PFSK-1 (cell line): ENCODE measurements at regions not wholly inside any gene's neighbourhood (a gene's known extent, or its start where the extent isn't known, plus 50 kb on each side); places are given as distances from the start of the nearest gene placed in this dataset.

ENCODE experiments used
- POLR2AphosphoS5 ChIP-seq: IDR thresholded peaks from 2 replicates; pipeline ENCODE4 v1.6.1; 2012; ENCODE audit warnings: low read depth, mild to moderate bottlenecking, control low read depth, low read length, moderate library complexity
- TAF1 ChIP-seq: IDR thresholded peaks from 2 replicates; pipeline ENCODE4 v1.6.1; 2012; ENCODE audit warnings: low read length, control low read depth, borderline replicate concordance; ENCODE audit not compliant: insufficient read depth
- TF ChIP-seq, protein P1 (sequence below), 2 experiments: IDR thresholded peaks; 2 replicates each; pipeline versions ENCODE4 v1.6.1 to v1.8.0; 2011 to 2012; ENCODE audit warnings: low read depth in 2 of 2, low read length in 2 of 2, control low read depth in 1 of 2, inconsistent platforms in 1 of 2, mild to moderate bottlenecking in 1 of 2, moderate library complexity in 1 of 2; ENCODE audit not compliant: insufficient read depth in 1 of 2

- TF ChIP-seq POLR2AphosphoS5 (no peak), TAF1 (no peak)
- TF ChIP-seq, protein P1, sequence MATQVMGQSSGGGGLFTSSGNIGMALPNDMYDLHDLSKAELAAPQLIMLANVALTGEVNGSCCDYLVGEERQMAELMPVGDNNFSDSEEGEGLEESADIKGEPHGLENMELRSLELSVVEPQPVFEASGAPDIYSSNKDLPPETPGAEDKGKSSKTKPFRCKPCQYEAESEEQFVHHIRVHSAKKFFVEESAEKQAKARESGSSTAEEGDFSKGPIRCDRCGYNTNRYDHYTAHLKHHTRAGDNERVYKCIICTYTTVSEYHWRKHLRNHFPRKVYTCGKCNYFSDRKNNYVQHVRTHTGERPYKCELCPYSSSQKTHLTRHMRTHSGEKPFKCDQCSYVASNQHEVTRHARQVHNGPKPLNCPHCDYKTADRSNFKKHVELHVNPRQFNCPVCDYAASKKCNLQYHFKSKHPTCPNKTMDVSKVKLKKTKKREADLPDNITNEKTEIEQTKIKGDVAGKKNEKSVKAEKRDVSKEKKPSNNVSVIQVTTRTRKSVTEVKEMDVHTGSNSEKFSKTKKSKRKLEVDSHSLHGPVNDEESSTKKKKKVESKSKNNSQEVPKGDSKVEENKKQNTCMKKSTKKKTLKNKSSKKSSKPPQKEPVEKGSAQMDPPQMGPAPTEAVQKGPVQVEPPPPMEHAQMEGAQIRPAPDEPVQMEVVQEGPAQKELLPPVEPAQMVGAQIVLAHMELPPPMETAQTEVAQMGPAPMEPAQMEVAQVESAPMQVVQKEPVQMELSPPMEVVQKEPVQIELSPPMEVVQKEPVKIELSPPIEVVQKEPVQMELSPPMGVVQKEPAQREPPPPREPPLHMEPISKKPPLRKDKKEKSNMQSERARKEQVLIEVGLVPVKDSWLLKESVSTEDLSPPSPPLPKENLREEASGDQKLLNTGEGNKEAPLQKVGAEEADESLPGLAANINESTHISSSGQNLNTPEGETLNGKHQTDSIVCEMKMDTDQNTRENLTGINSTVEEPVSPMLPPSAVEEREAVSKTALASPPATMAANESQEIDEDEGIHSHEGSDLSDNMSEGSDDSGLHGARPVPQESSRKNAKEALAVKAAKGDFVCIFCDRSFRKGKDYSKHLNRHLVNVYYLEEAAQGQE (IDR thresholded peaks at IDR 0.05; ENCODE audit: insufficient read depth in 1 of 2, low read depth in 2 of 2, low read length in 2 of 2): no peak
These were observed 124.2 kb downstream of the SPP2 start for GRCh38 chr2:234174742-234175141.
